B cell (primary cell): ENCODE measurements at regions not wholly inside any gene's neighbourhood (a gene's known extent, or its start where the extent isn't known, plus 50 kb on each side); places are given as distances from the start of the nearest gene placed in this dataset.

Experiments
- ATAC-seq: fragments of 200-7000 bp; cut with Tn5 transposase; one replicate; pipeline ENCODE4 v1.10.0; 2021; ENCODE audit warnings: low read depth, mild to moderate bottlenecking, moderate number of reproducible peaks, moderate library complexity
- CTCF ChIA-PET: fragments of 350-600 bp; sonication (Branson Sonifier 250); formaldehyde crosslinking; loops from one replicate; lab custom pipeline; 2021; ENCODE audit warnings: antibody characterized with exemption, inconsistent platforms; lab: Charles Lee
- POLR2A ChIA-PET: fragments of 350-600 bp; sonication (Branson Sonifier 250); formaldehyde crosslinking; loops from one replicate; lab custom pipeline; 2021; ENCODE audit warnings: antibody characterized with exemption; lab: Charles Lee
- DNase-seq: peaks from one replicate; pipeline ENCODE4 v3.0.0; 2013
- H2AFZ ChIP-seq: 2 replicates; pipeline ENCODE4 v1.6.1; 2012; ENCODE audit warnings: mild to moderate bottlenecking, low read depth, low read length; ENCODE audit not compliant: insufficient read depth, poor library complexity, severe bottlenecking
- H3K27ac ChIP-seq, 2 donors: 1 replicate in 1 of 2; 2 replicates in 1 of 2; pipeline ENCODE4 v1.5.1; 2012 to 2013; ENCODE audit warnings: low read length in 2 of 2, mild to moderate bottlenecking in 2 of 2, moderate library complexity in 1 of 2
- H3K27me3 ChIP-seq, 4 experiments: fragments of 200-600 bp in 1 of 4; sonication (generic) in 1 of 4; replicated peaks in 1 of 4; 1 replicate in 2 of 4; 2 replicates in 2 of 4; pipeline versions ENCODE4 v1.6.1 to v1.7.0; 2013 to 2016; ENCODE audit warnings: low read length in 3 of 4, mild to moderate bottlenecking in 2 of 4, mixed read lengths in 1 of 4, moderate library complexity in 1 of 4; ENCODE audit not compliant: insufficient read depth in 4 of 4, control insufficient read depth in 3 of 4; ENCODE audit errors: control extremely low read depth in 1 of 4
- H3K36me3 ChIP-seq, 2 experiments: replicated peaks in 1 of 2; 1 replicate in 1 of 2; 2 replicates in 1 of 2; pipeline versions ENCODE4 v1.6.1 to v1.7.1; 2013; ENCODE audit warnings: low read length in 1 of 2; ENCODE audit not compliant: insufficient read depth in 2 of 2, control insufficient read depth in 1 of 2; ENCODE audit errors: control extremely low read depth in 1 of 2, extremely low read depth in 1 of 2
- H3K4me1 ChIP-seq, 2 donors: fragments of 200-600 bp in 1 of 2; sonication (generic) in 1 of 2; 1 replicate in 1 of 2; 2 replicates in 1 of 2; pipeline versions ENCODE4 v1.5.1 to v1.6.1; 2013 to 2017; ENCODE audit warnings: low read length in 2 of 2; ENCODE audit not compliant: control insufficient read depth in 2 of 2, insufficient read depth in 2 of 2
- H3K4me2 ChIP-seq: replicated peaks from 2 replicates; pipeline ENCODE3; 2012; ENCODE audit warnings: mild to moderate bottlenecking, low read depth, low read length; ENCODE audit not compliant: poor library complexity, severe bottlenecking
- H3K4me3 ChIP-seq, 5 experiments: fragments of 200-600 bp in 1 of 5; sonication (generic) in 1 of 5; 1 replicate in 3 of 5; 2 replicates in 2 of 5; pipeline versions ENCODE4 v1.5.1 to v1.7.0; 2011 to 2016; ENCODE audit warnings: low read length in 4 of 5, mild to moderate bottlenecking in 4 of 5, low read depth in 2 of 5, control low read depth in 1 of 5, moderate library complexity in 1 of 5; ENCODE audit not compliant: insufficient read depth in 1 of 5; ENCODE audit errors: control extremely low read depth in 1 of 5, extremely low read depth in 1 of 5
- H3K79me2 ChIP-seq: fragments of 200-600 bp; sonication (generic); one replicate; pipeline ENCODE4 v1.6.0; 2016; ENCODE audit warnings: low read length; ENCODE audit not compliant: control insufficient read depth, insufficient read depth
- H3K9ac ChIP-seq: fragments of 200-600 bp; sonication (generic); 2 replicates; pipeline ENCODE4 v1.6.1; 2017; ENCODE audit warnings: mild to moderate bottlenecking, low read length, moderate library complexity
- H3K9me3 ChIP-seq, 3 donors: one replicate each; pipeline versions ENCODE4 v1.6.1 to v1.7.1; 2013; ENCODE audit warnings: low read length in 2 of 3; ENCODE audit not compliant: control insufficient read depth in 2 of 3, insufficient read depth in 1 of 3; ENCODE audit errors: control extremely low read depth in 1 of 3
- H4K20me1 ChIP-seq: 2 replicates; pipeline ENCODE4 v1.6.0; 2012; ENCODE audit warnings: mild to moderate bottlenecking, low read length; ENCODE audit not compliant: insufficient read depth, control insufficient read depth, poor library complexity, severe bottlenecking
- H3K27ac Mint-ChIP-seq: one replicate; pipeline ENCODE4 v1.8.0; 2021; ENCODE audit warnings: mixed read lengths
- H3K27me3 Mint-ChIP-seq: one replicate; pipeline ENCODE4 v1.8.0; 2021; ENCODE audit warnings: mixed read lengths
- H3K4me1 Mint-ChIP-seq: one replicate; pipeline ENCODE4 v1.8.0; 2021; ENCODE audit warnings: mixed read lengths
- H3K4me3 Mint-ChIP-seq: one replicate; pipeline ENCODE4 v1.8.0; 2021; ENCODE audit warnings: mixed read lengths
- H3K9me3 Mint-ChIP-seq: one replicate; pipeline ENCODE4 v1.8.0; 2022; ENCODE audit warnings: mixed read lengths; ENCODE audit not compliant: insufficient read depth
- CTCF ChIP-seq: fragments of 200-600 bp; IDR thresholded peaks from one replicate; pipeline ENCODE4 v1.8.0; 2022; ENCODE audit warnings: antibody characterized with exemption, mild to moderate bottlenecking
- EZH2 ChIP-seq: IDR thresholded peaks from 2 replicates; pipeline ENCODE4 v1.6.1; 2012; ENCODE audit warnings: borderline replicate concordance, low read depth, mild to moderate bottlenecking, moderate library complexity, low read length; ENCODE audit not compliant: insufficient read depth, poor library complexity, severe bottlenecking
- WGBS: methylation state at CpG from one replicate; pipeline ENCODE4 v1.1.5; 2013; ENCODE audit warnings: missing lambda C conversion rate; ENCODE audit not compliant: insufficient coverage; 5-methylcytosine and 5-hydroxymethylcytosine counted together
- intact Hi-C: fragments of 100-400 bp; cut with micrococcal nuclease; formaldehyde crosslinking; loops from one replicate; pipeline ENCODE4 v1.10.0; 2022

- H3K27me3 ChIP-seq = no peaks in the 10 kb centered on the region
- H3K9ac ChIP-seq = no peak overlapping the region
- Mint-ChIP-seq H3K27ac (no peak overlapping the region), H3K27me3 (peaks cover 3% of the 10 kb centered on the region), H3K4me1 (no peaks in the 10 kb centered on the region), H3K4me3 (no peak overlapping the region), H3K9me3 (no peaks in the 10 kb centered on the region)
- intact Hi-C loops = no loop called here
- no peak overlapping the region for H3K4me3 ChIP-seq
- ATAC-seq = no peak
- no peaks in the 10 kb centered on the region for H4K20me1 ChIP-seq
- WGBS = no CpG with 5 or more reads among the region's 3 CpGs
- H3K36me3 ChIP-seq = no peaks in the 10 kb centered on the region
- no peak overlapping the region for H3K4me2 ChIP-seq
- H2AFZ ChIP-seq = no peak overlapping the region
- ChIA-PET POLR2A (no interaction called here), CTCF (no interaction called here)
- DNase-seq = no peak
- TF ChIP-seq CTCF (no peak), EZH2 (no peak)
- H3K79me2 ChIP-seq = no peaks in the 10 kb centered on the region
- H3K9me3 ChIP-seq = no peaks in the 10 kb centered on the region
- H3K27ac ChIP-seq = no peak overlapping the region
- no peaks in the 10 kb centered on the region for H3K4me1 ChIP-seq
Measured at GRCh38 chr12:43106355-43106754, 445.6 kb downstream of the ADAMTS20 start.

GRCh38 chr12:43105426-43105981 lies 446.5 kb downstream of the ADAMTS20 start:
- no peaks in the 10 kb centered on the region for H4K20me1 ChIP-seq
- H3K36me3 ChIP-seq = no peaks in the 10 kb centered on the region
- no peak overlapping the region for H3K4me3 ChIP-seq
- ATAC-seq = no peak
- no peak overlapping the region for H3K4me2 ChIP-seq
- no peaks in the 10 kb centered on the region for H3K79me2 ChIP-seq
- H3K9me3 ChIP-seq = no peaks in the 10 kb centered on the region
- no peak for DNase-seq
- no peaks in the 10 kb centered on the region for H3K4me1 Mint-ChIP-seq
- no peaks in the 10 kb centered on the region for H3K4me1 ChIP-seq
- no peak overlapping the region for H3K27ac Mint-ChIP-seq
- no CpG with 5 or more reads among the region's 6 CpGs for WGBS
- no peak for TF ChIP-seq CTCF
- peaks cover 3% of the 10 kb centered on the region for H3K27me3 Mint-ChIP-seq
- H3K9me3 Mint-ChIP-seq = no peaks in the 10 kb centered on the region
- H3K9ac ChIP-seq = no peak overlapping the region
- no peaks in the 10 kb centered on the region for H3K27me3 ChIP-seq
- no peak overlapping the region for H2AFZ ChIP-seq
- intact Hi-C loops = no loop called here
- ChIA-PET POLR2A (no interaction called here), CTCF (no interaction called here)
- no peak overlapping the region for H3K27ac ChIP-seq
- H3K4me3 Mint-ChIP-seq = no peak overlapping the region
